ENCODE measurements at regions not wholly inside any gene's neighbourhood (a gene's known extent, or its start where the extent isn't known, plus 50 kb on each side); places are given as distances from the start of the nearest gene placed in this dataset.
"Not testable (repeated sequence)": the region's sequence is repeated elsewhere in the genome, so short reads cannot be mapped to it uniquely, and the experiment has no call there.

- Histone ChIP-seq H3K36me3 (no peaks in the 10 kb centered on the region), H3K4me3 (no peak overlapping the region), H3K27me3 (no peaks in the 10 kb centered on the region), H3K9me3 (peaks cover 0 to 4% of the 10 kb centered on the region in 2 donors), H3K27ac (no peak overlapping the region), H3K4me1 (no peaks in the 10 kb centered on the region)
- intact Hi-C loops (cut with DNase I), result no loop called here
- TF ChIP-seq CTCF (IDR thresholded peaks at IDR 0.05), result no peak
- no peak for DNase-seq (ENCODE audit: low spot score in 2 of 2)
These were observed 118.3 kb upstream of the NETO1 start for GRCh38 chr18:72986103-72986502.

DNA sequence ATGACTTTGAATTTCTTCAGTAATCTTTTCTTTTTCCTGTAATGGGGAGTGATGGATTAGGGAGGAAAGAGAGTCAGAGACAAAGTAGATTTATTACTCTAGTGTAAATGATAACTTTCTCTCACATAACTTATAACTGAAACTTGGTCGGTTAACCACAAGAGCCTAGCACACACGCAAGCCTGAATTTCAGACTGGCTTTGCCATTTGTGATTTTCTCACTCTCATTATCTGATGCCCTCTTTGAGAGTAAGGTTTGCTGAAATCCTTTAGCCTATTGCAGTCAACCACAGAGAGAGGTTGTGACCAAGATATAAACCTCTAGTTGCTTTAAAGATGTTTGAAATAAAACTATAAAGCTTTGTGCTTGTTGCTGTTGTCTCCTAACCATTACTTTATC lies 117.9 kb upstream of the NETO1 start:
- DNase-seq (ENCODE audit: low spot score in 2 of 2), result no peak
- intact Hi-C loops (cut with DNase I), result no loop called here
- Histone ChIP-seq H3K36me3 (no peaks in the 10 kb centered on the region), H3K4me3 (no peak overlapping the region), H3K27me3 (no peaks in the 10 kb centered on the region), H3K4me1 (no peaks in the 10 kb centered on the region), H3K9me3 (peaks cover 0 to 4% of the 10 kb centered on the region in 2 donors), H3K27ac (no peak overlapping the region)
- no peak for TF ChIP-seq CTCF (IDR thresholded peaks at IDR 0.05)

- no peak overlapping the region for H3K4me3 ChIP-seq
- TF ChIP-seq CTCF (IDR thresholded peaks at IDR 0.05), result no peak
- no peak for DNase-seq (ENCODE audit: low spot score in 2 of 2)
- no peaks in the 10 kb centered on the region for H3K36me3 ChIP-seq
- no peaks in the 10 kb centered on the region for H3K27me3 ChIP-seq
- H3K9me3 ChIP-seq, result peaks cover 0 to 4% of the 10 kb centered on the region in 2 donors
- no peak overlapping the region for H3K27ac ChIP-seq
- intact Hi-C loops (cut with DNase I), result no loop called here
- no peaks in the 10 kb centered on the region for H3K4me1 ChIP-seq
These were observed 116.5 kb upstream of the NETO1 start for GRCh38 chr18:72984290-72984689.

GRCh38 chr18:72973841-72974240 lies 106.1 kb upstream of the NETO1 start:
- Histone ChIP-seq H3K4me3 (no peak overlapping the region), H3K9me3 (no peaks in the 10 kb centered on the region), H3K27ac (no peak overlapping the region), H3K27me3 (no peaks in the 10 kb centered on the region), H3K4me1 (no peaks in the 10 kb centered on the region), H3K36me3 (no peaks in the 10 kb centered on the region)
- DNase-seq (ENCODE audit: low spot score in 2 of 2), result no peak
- no peak for TF ChIP-seq CTCF (IDR thresholded peaks at IDR 0.05)
- intact Hi-C loops (cut with DNase I), result no loop called here

DNA sequence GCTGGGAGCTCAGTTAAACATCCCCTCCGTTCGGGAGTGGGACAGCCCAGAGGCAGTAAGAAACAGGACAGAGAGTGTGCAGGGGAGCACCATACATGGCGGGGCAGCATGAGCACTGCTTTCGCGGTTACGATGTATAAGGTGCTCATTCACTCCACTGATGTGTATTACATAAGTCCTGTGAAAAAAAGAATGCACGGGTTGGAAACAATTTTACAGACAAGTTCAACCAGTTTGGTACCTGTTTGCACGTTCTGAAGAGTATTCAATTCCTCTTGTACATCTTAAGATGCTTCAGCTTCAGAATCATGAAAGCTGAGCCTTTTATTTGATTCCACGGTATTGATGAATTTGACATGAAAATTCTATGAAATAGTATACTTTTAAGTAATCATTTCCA lies 97.8 kb upstream of the NETO1 start:
- no peak for TF ChIP-seq CTCF (IDR thresholded peaks at IDR 0.05)
- Histone ChIP-seq H3K36me3 (no peaks in the 10 kb centered on the region), H3K4me1 (no peaks in the 10 kb centered on the region), H3K27me3 (no peaks in the 10 kb centered on the region), H3K9me3 (peaks cover 0 to 3% of the 10 kb centered on the region in 2 donors), H3K4me3 (no peak overlapping the region), H3K27ac (no peak overlapping the region)
- DNase-seq (ENCODE audit: low spot score in 2 of 2), result no peak
- intact Hi-C loops (cut with DNase I), result no loop called here

GRCh38 chr18:72958195-72958594 lies 90.4 kb upstream of the NETO1 start:
- H3K27me3 ChIP-seq; H3K4me3 ChIP-seq; H3K9me3 ChIP-seq; H3K4me1 ChIP-seq; DNase-seq (ENCODE audit: low spot score in 2 of 2); intact Hi-C loops (cut with DNase I); H3K27ac ChIP-seq; H3K36me3 ChIP-seq: not testable (repeated sequence)

Data from ascending aorta (tissue), 2 donors.